KOPT-K1 (cell line): ENCODE measurements at regions not wholly inside any gene's neighbourhood (a gene's known extent, or its start where the extent isn't known, plus 50 kb on each side); places are given as distances from the start of the nearest gene placed in this dataset.

Experiments
- H3K27ac ChIP-seq: fragments of 200-600 bp; sonication (generic); 2 replicates; pipeline ENCODE4 v1.5.1; 2016; ENCODE audit warnings: antibody characterized with exemption, mild to moderate bottlenecking, low read depth, low read length; ENCODE audit not compliant: poor library complexity, severe bottlenecking
- H3K36me3 ChIP-seq: fragments of 200-600 bp; sonication (generic); 2 replicates; pipeline ENCODE4 v1.5.1; 2017; ENCODE audit warnings: antibody characterized with exemption, mild to moderate bottlenecking, low read length, moderate library complexity; ENCODE audit not compliant: insufficient read depth
- H3K9me3 ChIP-seq: fragments of 200-600 bp; sonication (generic); 2 replicates; pipeline ENCODE4 v1.5.1; 2017; ENCODE audit warnings: antibody characterized with exemption, low read length, mild to moderate bottlenecking; ENCODE audit not compliant: insufficient read depth, poor library complexity, severe bottlenecking

GRCh38 chr2:150909090-150909489 lies 352.6 kb downstream of the RBM43 start:
- Histone ChIP-seq H3K36me3 (no peaks in the 10 kb centered on the region), H3K27ac (no peak overlapping the region), H3K9me3 (no peaks in the 10 kb centered on the region)

GRCh38 chr2:150907466-150907865 lies 354.2 kb downstream of the RBM43 start:
- Histone ChIP-seq H3K9me3 (no peaks in the 10 kb centered on the region), H3K27ac (no peak overlapping the region), H3K36me3 (no peaks in the 10 kb centered on the region)

- no peaks in the 10 kb centered on the region for H3K9me3 ChIP-seq
- no peak overlapping the region for H3K27ac ChIP-seq
- H3K36me3 ChIP-seq, result no peaks in the 10 kb centered on the region
Observed at GRCh38 chr2:150903461-150903860, 358.2 kb downstream of the RBM43 start.

GRCh38 chr2:150903055-150903454 lies 358.6 kb downstream of the RBM43 start:
- Histone ChIP-seq H3K9me3 (no peaks in the 10 kb centered on the region), H3K36me3 (no peaks in the 10 kb centered on the region), H3K27ac (no peak overlapping the region)

- no peaks in the 10 kb centered on the region for H3K9me3 ChIP-seq
- no peaks in the 10 kb centered on the region for H3K36me3 ChIP-seq
Observed at GRCh38 chr2:150900913-150901312, 360.8 kb downstream of the RBM43 start.

GRCh38 chr2:150895968-150896367 lies 365.7 kb downstream of the RBM43 start:
- Histone ChIP-seq H3K27ac (no peak overlapping the region), H3K9me3 (no peaks in the 10 kb centered on the region), H3K36me3 (no peaks in the 10 kb centered on the region)

More at GRCh38 chr2:150900913-150901312, 360.8 kb downstream of the RBM43 start:
- H3K27ac ChIP-seq, result no peak overlapping the region

- H3K9me3 ChIP-seq, result no peaks in the 10 kb centered on the region
- no peak overlapping the region for H3K27ac ChIP-seq
Observed at GRCh38 chr2:150889141-150889540, 372.5 kb downstream of the RBM43 start.

GRCh38 chr2:150888337-150888736 lies 373.3 kb downstream of the RBM43 start:
- H3K27ac ChIP-seq, result no peak overlapping the region
- no peaks in the 10 kb centered on the region for H3K36me3 ChIP-seq

More at GRCh38 chr2:150889141-150889540, 372.5 kb downstream of the RBM43 start:
- H3K36me3 ChIP-seq, result no peaks in the 10 kb centered on the region

GRCh38 chr2:150887926-150888325 lies 373.7 kb downstream of the RBM43 start:
- Histone ChIP-seq H3K9me3 (no peaks in the 10 kb centered on the region), H3K27ac (no peak overlapping the region), H3K36me3 (no peaks in the 10 kb centered on the region)

More at GRCh38 chr2:150888337-150888736, 373.3 kb downstream of the RBM43 start:
- no peaks in the 10 kb centered on the region for H3K9me3 ChIP-seq

GRCh38 chr2:150885774-150886386 lies 375.8 kb downstream of the RBM43 start:
- Histone ChIP-seq H3K27ac (no peak overlapping the region), H3K9me3 (no peaks in the 10 kb centered on the region), H3K36me3 (no peaks in the 10 kb centered on the region)

GRCh38 chr2:150885236-150885635 lies 376.4 kb downstream of the RBM43 start:
- H3K36me3 ChIP-seq, result no peaks in the 10 kb centered on the region
- H3K9me3 ChIP-seq, result no peaks in the 10 kb centered on the region
- H3K27ac ChIP-seq, result no peak overlapping the region

GRCh38 chr2:150883613-150883895 lies 378.1 kb downstream of the RBM43 start:
- Histone ChIP-seq H3K27ac (no peak overlapping the region), H3K9me3 (no peaks in the 10 kb centered on the region), H3K36me3 (no peaks in the 10 kb centered on the region)

GRCh38 chr2:150882751-150883612 lies 378.7 kb downstream of the RBM43 start:
- no peak overlapping the region for H3K27ac ChIP-seq

GRCh38 chr2:150880986-150881385 lies 380.7 kb downstream of the RBM43 start:
- Histone ChIP-seq H3K9me3 (no peaks in the 10 kb centered on the region), H3K36me3 (no peaks in the 10 kb centered on the region), H3K27ac (no peak overlapping the region)

More at GRCh38 chr2:150882751-150883612, 378.7 kb downstream of the RBM43 start:
- Histone ChIP-seq H3K36me3 (no peaks in the 10 kb centered on the region), H3K9me3 (no peaks in the 10 kb centered on the region)

GRCh38 chr2:150878356-150878755 lies 383.3 kb downstream of the RBM43 start:
- Histone ChIP-seq H3K9me3 (no peaks in the 10 kb centered on the region), H3K27ac (no peak overlapping the region), H3K36me3 (no peaks in the 10 kb centered on the region)
